ENCODE measurements at regions not wholly inside any gene's neighbourhood (a gene's known extent, or its start where the extent isn't known, plus 50 kb on each side); places are given as distances from the start of the nearest gene placed in this dataset.
"Not testable (repeated sequence)": the region's sequence is repeated elsewhere in the genome, so short reads cannot be mapped to it uniquely, and the experiment has no call there.

GRCh38 chr16:15206439-15206838, 112.4 kb upstream of the RRN3 start:
- not testable (repeated sequence) for TF ChIP-seq EZH2phosphoT487 (IDR thresholded peaks at IDR 0.05; ENCODE audit: insufficient read depth, low read depth); EZH2 (IDR thresholded peaks at IDR 0.05; ENCODE audit: insufficient read depth, poor library complexity, severe bottlenecking)

Data from GM23248 (cell line).